GM19023 (cell line): ENCODE measurements at regions not wholly inside any gene's neighbourhood (a gene's known extent, or its start where the extent isn't known, plus 50 kb on each side); places are given as distances from the start of the nearest gene placed in this dataset.
"Not testable (repeated sequence)": the region's sequence is repeated elsewhere in the genome, so short reads cannot be mapped to it uniquely, and the experiment has no call there.

ENCODE experiments used
- ATAC-seq: cut with Tn5 transposase; IDR thresholded peaks from one replicate; pipeline ENCODE4 v1.9.1; 2021; ENCODE audit warnings: mild to moderate bottlenecking, moderate library complexity; ENCODE audit not compliant: unreplicated experiment

- ATAC-seq = no peak
Measured at GRCh38 chr6:6412221-6412620, 91.8 kb upstream of the F13A1 start.

GRCh38 chr6:6412700-6413099, 92.2 kb upstream of the F13A1 start:
- ATAC-seq = no peak

- ATAC-seq = no peak
Measured at GRCh38 chr6:6414931-6415330, 94.5 kb upstream of the F13A1 start.

GRCh38 chr6:6417475-6417874, 97.0 kb upstream of the F13A1 start:
- ATAC-seq = no peak

- ATAC-seq = no peak
Measured at GRCh38 chr6:6418421-6418820, 98.0 kb upstream of the F13A1 start.

GRCh38 chr6:6420107-6420506, 99.6 kb upstream of the F13A1 start:
- ATAC-seq = no peak

- ATAC-seq = no peak
Measured at GRCh38 chr6:6434151-6434550, 113.7 kb upstream of the F13A1 start.

- ATAC-seq = no peak
Measured at GRCh38 chr6:6434723-6435122, 114.3 kb upstream of the F13A1 start.

GRCh38 chr6:6436366-6436765, 115.9 kb upstream of the F13A1 start:
- no peak for ATAC-seq

- ATAC-seq = no peak
Measured at GRCh38 chr6:6436946-6437345, 116.5 kb upstream of the F13A1 start.

GRCh38 chr6:6438286-6438685, 117.8 kb upstream of the F13A1 start:
- no peak for ATAC-seq

GRCh38 chr6:6439778-6440177, 119.3 kb upstream of the F13A1 start:
- ATAC-seq = no peak

- ATAC-seq = no peak
Measured at GRCh38 chr6:6452002-6452401, 131.5 kb upstream of the F13A1 start.

GRCh38 chr6:6453186-6453585, 132.7 kb upstream of the F13A1 start:
- ATAC-seq = no peak

- ATAC-seq = no peak
Measured at GRCh38 chr6:6455272-6455671, 133.2 kb upstream of the LY86 start.

- no peak for ATAC-seq
Measured at GRCh38 chr6:6458172-6458571, 130.3 kb upstream of the LY86 start.

- ATAC-seq = not testable (repeated sequence)
Measured at GRCh38 chr6:6459963-6460362, 128.6 kb upstream of the LY86 start.

GRCh38 chr6:6460416-6460815, 128.1 kb upstream of the LY86 start:
- no peak for ATAC-seq

GRCh38 chr6:6461138-6461537, 127.4 kb upstream of the LY86 start:
- ATAC-seq = no peak

- ATAC-seq = no peak
Measured at GRCh38 chr6:6466967-6467761, 121.4 kb upstream of the LY86 start.

- no peak for ATAC-seq
Measured at GRCh38 chr6:6469074-6469473, 119.4 kb upstream of the LY86 start.

- ATAC-seq = no peak
Measured at GRCh38 chr6:6470123-6470522, 118.4 kb upstream of the LY86 start.

GRCh38 chr6:6471276-6471675, 117.2 kb upstream of the LY86 start:
- ATAC-seq = no peak
